HG02852 (cell line): ENCODE measurements at regions not wholly inside any gene's neighbourhood (a gene's known extent, or its start where the extent isn't known, plus 50 kb on each side); places are given as distances from the start of the nearest gene placed in this dataset.
"Not testable (repeated sequence)": the region's sequence is repeated elsewhere in the genome, so short reads cannot be mapped to it uniquely, and the experiment has no call there.

Experiments used
- ATAC-seq: cut with Tn5 transposase; IDR thresholded peaks from one replicate; pipeline ENCODE4 v1.9.1; 2021; ENCODE audit warnings: mild to moderate bottlenecking, moderate library complexity; ENCODE audit not compliant: unreplicated experiment

DNA sequence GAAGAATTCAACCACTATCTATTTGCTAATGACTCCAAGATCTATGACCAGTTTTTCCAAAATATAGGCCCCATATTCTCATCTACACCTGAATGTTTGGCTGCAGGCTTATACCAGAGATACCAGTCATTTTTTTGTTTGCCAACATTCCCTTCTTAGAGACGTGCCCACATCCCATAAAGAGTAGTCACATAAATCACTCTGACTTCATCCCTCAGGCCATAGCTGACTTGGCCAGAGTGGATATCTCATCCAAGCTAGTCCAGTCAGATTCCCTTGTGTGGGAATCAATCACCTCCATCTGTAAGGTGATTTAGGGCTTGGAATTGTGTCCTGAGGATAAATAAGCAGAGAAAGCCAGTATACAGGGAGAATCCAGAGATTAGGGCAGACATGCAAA is 124.3 kb upstream of the SLC24A2 start:
- no peak for ATAC-seq

DNA sequence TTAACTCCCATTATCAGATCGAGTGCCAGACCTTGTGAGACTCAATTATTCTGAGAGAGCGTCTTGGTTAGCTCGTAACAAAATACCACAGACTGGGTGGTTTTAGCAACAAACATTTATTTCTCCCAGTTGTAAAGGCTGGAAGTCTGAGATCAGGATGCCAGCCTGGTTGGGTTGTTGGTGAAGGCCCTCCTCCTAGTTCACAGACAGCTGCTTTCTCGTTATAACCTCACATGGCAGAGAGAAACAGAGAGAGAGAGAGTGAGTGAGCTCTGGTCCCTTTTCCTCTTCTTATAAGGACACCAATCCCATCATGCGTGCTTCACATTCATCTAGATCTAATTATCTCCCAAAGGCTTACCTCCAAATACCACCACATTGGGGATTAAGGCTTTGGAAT is 114.2 kb upstream of the SLC24A2 start:
- no peak for ATAC-seq

DNA sequence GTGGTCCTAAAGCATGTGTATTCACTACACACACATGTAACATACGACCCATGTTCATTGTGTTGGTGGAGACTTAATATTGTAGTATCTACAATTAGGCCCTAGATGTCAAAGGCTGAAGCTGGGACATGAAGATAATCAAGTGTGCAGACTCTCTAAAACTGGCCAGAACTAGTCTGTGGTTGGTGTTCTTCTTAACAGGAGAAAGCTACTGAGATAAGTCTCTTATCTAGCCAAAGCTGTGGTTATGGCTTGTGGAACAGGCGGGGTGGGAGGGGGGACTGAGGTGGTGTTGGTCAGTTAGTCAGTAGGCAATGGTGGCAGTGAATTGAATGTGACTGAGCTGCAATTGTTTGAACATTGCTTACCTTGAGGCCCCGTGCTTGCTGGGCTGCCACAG is 112.7 kb upstream of the SLC24A2 start:
- no peak for ATAC-seq

DNA sequence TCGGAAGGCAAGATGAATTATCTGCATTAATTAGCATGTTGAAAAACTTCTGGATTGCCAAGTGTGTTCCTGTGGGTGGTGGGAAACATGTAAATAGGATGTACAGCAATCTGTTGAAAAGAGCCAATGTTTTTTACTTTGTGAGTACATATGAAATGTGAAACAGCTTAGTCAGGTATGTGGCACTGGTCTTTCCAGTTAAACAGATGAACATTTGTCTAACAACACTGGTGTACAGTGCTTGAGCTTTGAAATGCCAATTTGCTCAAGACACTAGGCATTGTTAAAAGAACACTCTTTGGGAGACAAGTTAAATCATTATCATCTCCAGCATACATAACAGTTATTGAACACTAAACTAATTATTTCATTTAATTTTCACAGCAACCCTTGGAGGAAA is 107.3 kb upstream of the SLC24A2 start:
- ATAC-seq, result no peak

DNA sequence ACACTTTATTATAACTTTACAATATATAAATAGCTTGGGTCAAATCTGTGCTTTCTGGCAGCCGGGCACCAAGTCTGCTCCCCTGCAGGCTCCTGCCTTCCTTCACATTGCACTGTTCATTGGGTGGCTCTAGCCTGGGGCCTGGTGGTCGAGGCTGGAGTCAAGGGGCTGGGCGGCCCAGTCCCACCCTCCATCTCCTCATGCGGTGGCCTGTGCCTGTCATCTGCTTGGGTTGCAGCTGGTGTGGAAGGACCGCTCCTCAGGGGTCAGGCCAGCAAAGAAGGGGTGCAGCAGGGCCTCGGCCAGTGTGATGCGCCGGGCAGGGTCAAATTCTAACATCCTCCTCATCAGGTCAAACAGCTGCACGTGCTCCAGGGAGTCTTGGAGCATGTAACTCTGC is 106.7 kb upstream of the SLC24A2 start:
- not testable (repeated sequence) for ATAC-seq

DNA sequence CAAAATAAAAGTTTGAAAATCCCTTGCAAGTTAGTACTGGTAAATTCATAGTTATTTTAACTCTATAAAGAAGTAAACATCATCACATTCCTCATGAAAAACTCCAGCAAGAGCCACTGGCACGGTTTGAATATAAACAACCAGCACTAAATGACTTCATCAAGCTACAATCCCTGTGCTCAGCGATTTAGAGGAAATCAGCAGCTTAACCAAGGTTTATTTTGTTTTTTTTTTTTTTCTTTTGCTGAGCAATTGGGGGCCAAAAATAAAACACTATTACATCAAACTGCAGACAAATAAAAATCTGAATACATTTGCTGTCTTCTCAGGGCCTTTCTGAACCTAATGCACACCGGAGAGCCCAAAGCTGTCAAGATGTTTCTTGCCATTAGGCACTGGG is 106.2 kb upstream of the SLC24A2 start:
- no peak for ATAC-seq

DNA sequence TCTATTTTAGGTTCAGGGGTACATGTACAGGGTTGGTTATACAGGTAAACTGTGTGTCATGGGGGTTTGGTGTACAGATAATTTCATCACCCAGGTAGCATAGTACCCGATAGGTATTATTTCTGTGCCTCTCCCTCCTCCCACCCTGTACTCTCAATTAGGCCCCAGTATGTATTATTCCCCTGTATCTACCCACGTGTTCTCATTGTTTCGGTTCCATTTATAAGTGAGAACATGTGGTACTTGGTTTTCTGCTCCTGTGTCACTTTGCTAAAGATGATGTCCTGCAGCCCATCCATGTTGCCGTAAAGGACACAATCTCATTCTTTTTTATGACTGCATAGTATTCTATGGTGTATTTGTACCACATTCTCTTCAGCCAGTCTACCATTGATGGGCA is 96.8 kb upstream of the SLC24A2 start:
- ATAC-seq, result no peak

DNA sequence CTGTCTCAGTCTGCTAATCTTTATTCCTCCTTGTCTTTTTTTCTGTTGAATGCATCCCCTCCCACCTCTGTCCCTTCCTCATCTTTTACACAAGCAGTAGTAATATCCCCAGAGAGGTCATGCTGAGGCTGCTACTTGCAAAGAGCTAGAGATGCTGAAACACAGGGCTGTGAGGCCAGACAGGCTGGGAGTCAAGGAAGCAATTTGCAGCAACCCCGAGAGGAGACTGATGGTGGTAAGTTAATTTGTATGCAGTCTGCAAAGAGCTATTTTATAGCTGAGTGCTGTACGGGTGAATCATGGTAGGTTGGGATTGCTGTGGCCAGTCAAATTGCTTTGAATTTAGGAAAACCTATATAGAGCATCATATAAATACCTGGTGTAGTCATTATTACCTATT is 90.2 kb upstream of the SLC24A2 start:
- ATAC-seq, result no peak

DNA sequence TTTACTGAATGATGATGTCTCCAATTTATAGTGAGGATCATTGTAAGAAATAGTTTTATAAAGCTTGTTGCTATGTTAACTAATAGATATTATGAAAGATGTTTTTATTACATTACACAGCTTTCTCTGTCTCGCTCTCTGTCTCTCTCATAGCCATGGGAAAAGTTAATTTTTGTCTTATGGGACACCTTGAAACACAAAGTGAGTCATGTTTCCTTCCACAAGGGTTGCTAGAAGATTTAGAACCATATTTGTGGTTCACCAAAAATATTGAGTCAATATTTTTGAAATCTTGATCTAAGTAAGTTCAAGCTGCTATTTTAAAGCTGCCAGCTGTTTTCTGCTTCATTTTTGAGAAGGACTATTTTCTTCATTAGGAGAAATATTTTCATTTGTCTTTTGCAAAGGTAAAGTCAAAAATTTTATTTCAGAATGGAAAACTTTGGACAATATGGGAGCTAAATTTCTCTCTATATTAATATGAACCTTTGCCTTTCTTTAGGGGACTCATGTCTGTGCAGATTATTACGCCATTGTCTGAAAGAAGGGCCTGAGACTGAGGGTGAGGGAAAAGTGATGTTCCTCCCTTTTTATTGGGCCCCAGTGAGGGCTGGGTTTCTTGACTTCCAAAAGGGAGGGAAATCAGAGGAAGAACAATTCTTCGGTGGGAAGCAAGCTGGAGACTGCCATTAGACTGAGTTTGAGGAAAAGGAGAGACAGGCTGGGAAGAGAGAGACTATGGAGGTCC is 87.9 kb upstream of the SLC24A2 start:
- ATAC-seq, result no peak

DNA sequence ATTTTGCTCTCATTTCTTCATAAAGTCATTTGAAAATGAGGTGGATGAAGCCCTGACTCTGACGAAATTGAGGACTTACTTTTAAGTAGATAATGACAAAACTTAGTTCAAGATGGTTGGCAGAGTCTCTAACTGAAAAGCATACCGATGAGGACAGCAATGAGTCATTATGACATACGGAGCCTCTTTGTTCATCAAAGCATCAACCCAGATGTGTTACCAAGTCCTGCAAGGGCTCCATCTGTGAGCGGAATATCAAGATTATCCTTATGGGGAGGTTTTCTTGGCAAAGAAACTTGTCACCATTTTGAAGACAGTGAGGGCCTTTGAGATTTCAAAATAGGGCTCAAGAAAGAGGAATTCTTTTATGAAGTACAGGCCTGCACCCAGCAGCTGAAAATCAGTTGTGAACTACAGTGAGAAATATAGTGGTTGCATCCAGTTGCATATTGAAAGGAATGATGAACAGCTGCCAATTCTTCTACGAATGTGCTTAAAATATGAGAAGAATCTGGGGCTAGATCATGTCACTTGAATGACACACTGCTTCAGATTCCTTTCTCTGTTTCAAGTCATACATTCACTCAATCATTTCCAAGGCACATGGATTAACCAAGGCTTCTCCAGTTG is 86.6 kb upstream of the SLC24A2 start:
- no peak for ATAC-seq

DNA sequence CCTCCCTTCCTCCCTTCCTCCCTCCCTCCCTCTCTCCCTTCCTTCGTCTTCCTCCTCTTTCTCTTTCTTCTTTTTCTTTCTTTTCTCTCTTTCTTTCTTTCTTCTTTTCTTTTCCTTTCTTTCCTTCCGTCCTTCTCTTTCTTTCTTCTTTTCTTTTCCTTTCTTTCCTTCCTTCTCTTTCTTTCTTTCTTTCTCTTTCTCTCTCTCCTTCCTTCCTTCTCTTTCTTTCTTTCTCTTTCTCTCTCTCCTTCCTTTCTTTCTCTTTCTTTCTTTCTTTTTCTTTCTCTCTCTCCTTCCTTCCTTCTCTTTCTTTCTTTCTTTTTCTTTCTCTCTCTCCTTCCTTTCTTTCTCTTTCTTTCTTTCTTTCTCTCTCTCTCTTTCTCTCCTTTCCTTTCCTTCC is 84.4 kb upstream of the SLC24A2 start:
- not testable (repeated sequence) for ATAC-seq

DNA sequence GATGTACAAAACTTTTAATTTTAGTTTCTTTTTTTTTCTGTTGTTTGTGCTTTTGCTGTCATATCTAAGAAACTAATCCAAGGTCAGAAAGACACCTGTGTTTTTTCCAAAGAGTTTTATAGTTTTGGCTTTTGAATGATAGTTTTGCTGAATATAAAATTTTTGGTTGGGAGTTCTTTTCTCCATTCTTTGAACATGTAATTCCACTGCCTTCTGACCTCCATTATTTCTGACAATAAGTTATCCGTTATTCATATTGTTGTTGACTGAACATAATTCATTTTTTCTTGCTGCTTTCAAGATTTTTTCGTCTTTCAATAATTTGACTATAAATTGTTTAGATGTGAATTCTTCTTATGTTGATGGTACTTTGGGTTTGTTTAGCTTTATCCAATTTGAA is 82.2 kb upstream of the SLC24A2 start:
- ATAC-seq, result no peak

DNA sequence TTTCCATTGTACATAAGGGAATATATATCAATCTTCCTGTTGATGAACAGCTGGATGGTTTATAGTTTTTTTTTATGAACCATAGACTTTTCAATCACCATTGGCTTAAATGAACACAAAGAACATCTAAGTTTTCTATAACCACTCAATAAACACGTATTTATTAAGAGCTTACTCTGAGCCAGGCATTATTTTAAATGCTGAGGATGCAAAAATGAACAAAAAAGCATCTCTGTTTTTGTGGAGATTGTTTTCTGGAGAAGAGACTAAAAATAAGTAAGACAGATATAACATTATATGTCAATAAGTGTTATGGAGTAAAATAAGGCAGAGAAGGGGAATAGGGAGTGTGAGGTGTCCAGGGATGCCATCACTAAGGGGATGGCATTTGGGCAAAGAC is 52.1 kb upstream of the SLC24A2 start:
- no peak for ATAC-seq
